Testis (tissue), 2 donors: ENCODE measurements at regions not wholly inside any gene's neighbourhood (a gene's known extent, or its start where the extent isn't known, plus 50 kb on each side); places are given as distances from the start of the nearest gene placed in this dataset.

Source experiments
- POLR2A ChIP-seq: fragments of 450-650 bp; IDR thresholded peaks from one replicate; pipeline ENCODE4 v1.6.1; 2017; ENCODE audit warnings: antibody characterized with exemption, mild to moderate bottlenecking, moderate library complexity
- TF ChIP-seq, protein P1 (sequence below), 3 experiments: fragments of 450-650 bp in 2 of 3; fragments of 200-600 bp in 1 of 3; sonication (generic) in 1 of 3; IDR thresholded peaks; one replicate each; pipeline ENCODE4 v1.5.1; 2016 to 2019; ENCODE audit warnings: antibody characterized with exemption in 3 of 3, mild to moderate bottlenecking in 2 of 3, moderate library complexity in 1 of 3

DNA sequence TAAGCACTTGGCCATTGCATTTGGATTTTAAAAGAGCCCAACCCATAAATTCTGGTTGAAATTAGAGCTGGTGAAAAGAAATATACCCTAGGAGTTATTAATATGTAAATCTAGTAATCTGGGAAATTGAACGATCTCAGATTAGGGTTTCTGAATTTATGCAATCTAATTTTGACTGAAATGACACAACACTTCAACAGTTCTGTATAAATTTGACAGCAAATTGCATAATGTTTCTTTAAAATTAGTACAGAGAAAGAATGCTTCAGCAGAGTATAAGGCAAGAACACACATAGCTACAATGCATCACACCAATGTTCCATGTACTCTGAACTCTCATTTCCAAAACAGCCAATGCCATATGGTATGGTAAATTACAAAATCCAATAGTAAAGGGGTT is 201.5 kb upstream of the ITGA4 start:
- TF ChIP-seq, protein P1, sequence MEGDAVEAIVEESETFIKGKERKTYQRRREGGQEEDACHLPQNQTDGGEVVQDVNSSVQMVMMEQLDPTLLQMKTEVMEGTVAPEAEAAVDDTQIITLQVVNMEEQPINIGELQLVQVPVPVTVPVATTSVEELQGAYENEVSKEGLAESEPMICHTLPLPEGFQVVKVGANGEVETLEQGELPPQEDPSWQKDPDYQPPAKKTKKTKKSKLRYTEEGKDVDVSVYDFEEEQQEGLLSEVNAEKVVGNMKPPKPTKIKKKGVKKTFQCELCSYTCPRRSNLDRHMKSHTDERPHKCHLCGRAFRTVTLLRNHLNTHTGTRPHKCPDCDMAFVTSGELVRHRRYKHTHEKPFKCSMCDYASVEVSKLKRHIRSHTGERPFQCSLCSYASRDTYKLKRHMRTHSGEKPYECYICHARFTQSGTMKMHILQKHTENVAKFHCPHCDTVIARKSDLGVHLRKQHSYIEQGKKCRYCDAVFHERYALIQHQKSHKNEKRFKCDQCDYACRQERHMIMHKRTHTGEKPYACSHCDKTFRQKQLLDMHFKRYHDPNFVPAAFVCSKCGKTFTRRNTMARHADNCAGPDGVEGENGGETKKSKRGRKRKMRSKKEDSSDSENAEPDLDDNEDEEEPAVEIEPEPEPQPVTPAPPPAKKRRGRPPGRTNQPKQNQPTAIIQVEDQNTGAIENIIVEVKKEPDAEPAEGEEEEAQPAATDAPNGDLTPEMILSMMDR (IDR thresholded peaks at IDR 0.05) = no peak
- TF ChIP-seq POLR2A = no peak
